H1 (cell line): ENCODE measurements at regions not wholly inside any gene's neighbourhood (a gene's known extent, or its start where the extent isn't known, plus 50 kb on each side); places are given as distances from the start of the nearest gene placed in this dataset.

Experiments used
- CTCF ChIA-PET: fragments of 300-600 bp; sonication (Branson Sonifier 250); formaldehyde crosslinking; loops from one replicate; lab custom pipeline; 2021; ENCODE audit not compliant: partially characterized antibody; lab: Charles Lee
- POLR2A ChIA-PET: fragments of 300-600 bp; sonication (Branson Sonifier 250); formaldehyde crosslinking; loops from one replicate; lab custom pipeline; 2021; ENCODE audit warnings: inconsistent platforms; ENCODE audit not compliant: partially characterized antibody; lab: Charles Lee
- DNase-seq, 2 experiments: peaks; one replicate each; pipeline versions ENCODE4 v3.0.0 to v3.0.0-alpha.2; 2010 to 2022; ENCODE audit warnings: low spot score in 2 of 2, low read depth in 1 of 2, mixed read lengths in 1 of 2
- FAIRE-seq: peaks from 2 replicates; lab custom pipeline; 2011; peaks lifted over from hg19 to GRCh38; lab: Jason Lieb, UNC
- H2AFZ ChIP-seq: 2 replicates; pipeline ENCODE4 v1.8.1; 2012; ENCODE audit warnings: low read length, inconsistent platforms
- H2AK5ac ChIP-seq: 2 replicates; pipeline ENCODE4 v1.6.1; 2013; ENCODE audit warnings: low read depth, low read length
- H2BK120ac ChIP-seq: replicated peaks from 2 replicates; pipeline ENCODE3; 2013; ENCODE audit warnings: low read depth, low read length, inconsistent platforms
- H2BK12ac ChIP-seq: 2 replicates; pipeline ENCODE4 v1.6.1; 2013; ENCODE audit warnings: low read depth, low read length
- H2BK15ac ChIP-seq: 2 replicates; pipeline ENCODE4 v1.6.1; 2013; ENCODE audit warnings: low read length
- H2BK20ac ChIP-seq: 2 replicates; pipeline ENCODE4 v1.6.1; 2013; ENCODE audit warnings: low read length
- H2BK5ac ChIP-seq: 2 replicates; pipeline ENCODE4 v1.6.1; 2013; ENCODE audit warnings: low read depth, low read length
- H3K14ac ChIP-seq: 2 replicates; pipeline ENCODE4 v1.6.1; 2013; ENCODE audit warnings: inconsistent platforms; ENCODE audit not compliant: insufficient read length
- H3K18ac ChIP-seq: 2 replicates; pipeline ENCODE4 v1.6.1; 2013; ENCODE audit warnings: low read length; ENCODE audit errors: extremely low read depth
- H3K23ac ChIP-seq: 2 replicates; pipeline ENCODE4 v1.6.1; 2013; ENCODE audit warnings: inconsistent platforms; ENCODE audit not compliant: insufficient read length
- H3K23me2 ChIP-seq: 2 replicates; pipeline ENCODE4 v1.6.1; 2013; ENCODE audit warnings: low read depth, low read length
- H3K27ac ChIP-seq: 2 replicates; pipeline ENCODE4 v1.6.1; 2011; ENCODE audit warnings: low read depth, low read length, inconsistent platforms
- H3K27me3 ChIP-seq, 4 experiments: replicated peaks in 1 of 4; 1 replicate in 1 of 4; 2 replicates in 3 of 4; pipeline versions ENCODE4 v1.6.1 to v1.8.1; 2011 to 2013; ENCODE audit warnings: low read length in 3 of 4, mild to moderate bottlenecking in 3 of 4, inconsistent platforms in 2 of 4, mixed read lengths in 2 of 4, moderate library complexity in 1 of 4; ENCODE audit not compliant: control insufficient read depth in 3 of 4, insufficient read depth in 3 of 4; ENCODE audit errors: extremely low read depth in 1 of 4
- H3K36me3 ChIP-seq, 4 experiments: 2 replicates each; pipeline versions ENCODE4 v1.6.1 to v1.8.1; 2011 to 2013; ENCODE audit warnings: mild to moderate bottlenecking in 4 of 4, low read length in 3 of 4, moderate library complexity in 2 of 4, control low read depth in 1 of 4, inconsistent platforms in 1 of 4; ENCODE audit not compliant: insufficient read depth in 4 of 4, control insufficient read depth in 2 of 4
- H3K4ac ChIP-seq: replicated peaks from 2 replicates; pipeline ENCODE3; 2013; ENCODE audit warnings: low read length, low read depth, mixed read lengths, inconsistent platforms; ENCODE audit not compliant: insufficient read length
- H3K4me1 ChIP-seq, 4 experiments: replicated peaks in 1 of 4; 1 replicate in 1 of 4; 2 replicates in 3 of 4; pipeline versions ENCODE4 v1.6.1 to v1.8.1; 2011 to 2013; ENCODE audit warnings: low read length in 3 of 4, inconsistent platforms in 2 of 4, mixed read lengths in 1 of 4; ENCODE audit not compliant: insufficient read depth in 4 of 4, control insufficient read depth in 3 of 4
- H3K4me2 ChIP-seq, 2 experiments: 2 replicates each; pipeline versions ENCODE4 v1.6.1 to v1.8.1; 2011 to 2013; ENCODE audit warnings: low read depth in 2 of 2, low read length in 2 of 2, control low read depth in 1 of 2, inconsistent platforms in 1 of 2, mild to moderate bottlenecking in 1 of 2; ENCODE audit not compliant: insufficient read depth in 1 of 2
- H3K4me3 ChIP-seq, 4 experiments: fragments of 200-600, 300-600 bp in 1 of 4; sonication (generic), shearing (Covaris generic), sonication (Bioruptor Twin) in 1 of 4; 2 replicates each; pipeline versions ENCODE4 v1.5.1 to v1.8.1; 2011 to 2016; ENCODE audit warnings: low read length in 4 of 4, low read depth in 3 of 4, control low read depth in 2 of 4, inconsistent platforms in 2 of 4, mild to moderate bottlenecking in 2 of 4, mixed read lengths in 1 of 4, moderate library complexity in 1 of 4; ENCODE audit not compliant: insufficient read depth in 2 of 4; ENCODE audit errors: extremely low read depth in 1 of 4
- H3K56ac ChIP-seq: replicated peaks from 2 replicates; pipeline ENCODE3; 2013; ENCODE audit warnings: low read depth, mild to moderate bottlenecking, mixed read lengths, low read length, inconsistent platforms; ENCODE audit not compliant: insufficient read length
- H3K79me1 ChIP-seq: 2 replicates; pipeline ENCODE4 v1.6.1; 2013; ENCODE audit warnings: low read depth, low read length, control low read depth
- H3K79me2 ChIP-seq, 2 experiments: 2 replicates each; pipeline versions ENCODE4 v1.6.1 to v1.8.1; 2012 to 2013; ENCODE audit warnings: low read length in 2 of 2, mild to moderate bottlenecking in 2 of 2, inconsistent platforms in 1 of 2; ENCODE audit not compliant: insufficient read depth in 2 of 2, control insufficient read depth in 1 of 2
- H3K9ac ChIP-seq, 4 experiments: replicated peaks in 1 of 4; 1 replicate in 1 of 4; 2 replicates in 3 of 4; pipeline versions ENCODE4 v1.6.1 to v1.8.1; 2011 to 2013; ENCODE audit warnings: low read depth in 3 of 4, low read length in 3 of 4, control low read depth in 2 of 4, mild to moderate bottlenecking in 2 of 4, moderate library complexity in 2 of 4, inconsistent platforms in 1 of 4; ENCODE audit errors: extremely low read depth in 1 of 4
- H3K9me3 ChIP-seq, 2 experiments: 2 replicates each; pipeline versions ENCODE4 v1.6.1 to v1.8.1; 2012 to 2013; ENCODE audit warnings: mild to moderate bottlenecking in 2 of 2, moderate library complexity in 2 of 2, control low read depth in 1 of 2, inconsistent platforms in 1 of 2, low read depth in 1 of 2, low read length in 1 of 2, mixed read lengths in 1 of 2; ENCODE audit not compliant: insufficient read depth in 2 of 2
- H4K20me1 ChIP-seq, 2 experiments: replicated peaks in 1 of 2; 2 replicates each; pipeline versions ENCODE3 to v1.8.1; 2011 to 2013; ENCODE audit warnings: inconsistent platforms in 2 of 2, low read length in 2 of 2, mild to moderate bottlenecking in 1 of 2; ENCODE audit not compliant: insufficient read depth in 2 of 2, control insufficient read depth in 1 of 2
- H4K5ac ChIP-seq: 2 replicates; pipeline ENCODE4 v1.6.1; 2013; ENCODE audit warnings: low read length, low read depth, mixed read lengths, inconsistent platforms; ENCODE audit not compliant: insufficient read length
- H4K8ac ChIP-seq: 2 replicates; pipeline ENCODE4 v1.8.0; 2013; ENCODE audit warnings: mild to moderate bottlenecking, moderate library complexity, low read length, inconsistent platforms; ENCODE audit not compliant: insufficient read depth; ENCODE audit errors: extremely low read depth
- H4K91ac ChIP-seq: replicated peaks from 2 replicates; pipeline ENCODE3; 2013; ENCODE audit warnings: low read length, mixed read lengths, inconsistent platforms; ENCODE audit not compliant: insufficient read length
- ASH2L ChIP-seq: fragments of 200-600, 300-600 bp; sonication (generic); IDR thresholded peaks from one replicate; pipeline ENCODE4 v1.7.1; 2017; ENCODE audit warnings: low read length
- CTCF ChIP-seq, 3 experiments: IDR thresholded peaks; 1 replicate in 2 of 3; 2 replicates in 1 of 3; pipeline versions ENCODE4 v1.5.1 to v1.6.1; 2011; ENCODE audit warnings: low read length in 3 of 3, mild to moderate bottlenecking in 3 of 3, inconsistent platforms in 2 of 3, low read depth in 1 of 3, moderate library complexity in 1 of 3; ENCODE audit not compliant: insufficient read depth in 1 of 3; ENCODE audit errors: control extremely low read depth in 1 of 3
- RAD21 ChIP-seq, 2 experiments: IDR thresholded peaks in 1 of 2; conservative IDR thresholded peaks in 1 of 2; 2 replicates each; pipeline ENCODE4 v1.6.1; 2011; ENCODE audit warnings: low read depth in 2 of 2, low read length in 2 of 2, improper control_type of control experiment in 1 of 2, inconsistent platforms in 1 of 2, mild to moderate bottlenecking in 1 of 2, moderate library complexity in 1 of 2
- WGBS, 2 experiments: shearing (Covaris generic) in 1 of 2; methylation state at CpG; one replicate each; pipeline versions ENCODE4 v1.1.6 to v1.1.7; 2013 to 2015; ENCODE audit warnings: low lambda C conversion rate in 2 of 2, mixed read lengths in 2 of 2, inconsistent platforms in 1 of 2, low coverage in 1 of 2, missing lambda C conversion rate in 1 of 2; ENCODE audit not compliant: insufficient replicate concordance in 2 of 2, insufficient coverage in 1 of 2, insufficient read length in 1 of 2; ENCODE audit errors: extremely low coverage in 1 of 2, missing lambda C conversion rate in 1 of 2; 5-methylcytosine and 5-hydroxymethylcytosine counted together

- 67% methylated on average over 2 of the region's 2 CpGs; no CpG with 5 or more reads in 1 of the 2 experiments for WGBS, 2 experiments
- H3K27me3 ChIP-seq, result no peaks in the 10 kb centered on the region
- H3K27ac ChIP-seq, result no peak overlapping the region
- no peak overlapping the region for H4K91ac ChIP-seq
- no peak overlapping the region for H2BK5ac ChIP-seq
- no peaks in the 10 kb centered on the region for H3K79me1 ChIP-seq
- no peak overlapping the region for H2BK120ac ChIP-seq
- CTCF ChIA-PET, result interaction anchor here (0.6 to 1.7 kb wide), 3 partner anchors 9 to 177 kb away, joined by 3 to 5 read pairs (median 4); no protein-coding TSS in a partner anchor
- peak; percentile 32 to 56 (median 39) for TF ChIP-seq CTCF (IDR thresholded peaks at IDR 0.05; ENCODE audit: control extremely low read depth in 1 of 3, insufficient read depth in 1 of 3, low read depth in 1 of 3, low read length in 3 of 3)
- peak; percentile 65 to 67 for TF ChIP-seq RAD21 (IDR thresholded peaks at IDR 0.05 in 1 of 2, conservative IDR thresholded peaks at IDR 0.05 in 1 of 2; ENCODE audit: low read depth in 2 of 2, low read length in 2 of 2)
- TF ChIP-seq ASH2L, result no peak
- no peak overlapping the region for H4K8ac ChIP-seq
- H3K23me2 ChIP-seq, result no peaks in the 10 kb centered on the region; the same call in 1 of the 2 replicates
- no peaks in the 10 kb centered on the region for H3K4me1 ChIP-seq
- no peak overlapping the region for H3K4me2 ChIP-seq
- H3K14ac ChIP-seq, result no peak overlapping the region
- no peaks in the 10 kb centered on the region for H3K36me3 ChIP-seq
- no peak overlapping the region for H2BK20ac ChIP-seq
- H2BK15ac ChIP-seq, result 0 out of 2 replicates have a peak overlapping the region, but pooled peaks have one; percentile 14
- no peak overlapping the region for H3K9ac ChIP-seq
- no peak overlapping the region for H3K4ac ChIP-seq
- H2AK5ac ChIP-seq, result no peak overlapping the region
- H3K9me3 ChIP-seq, result no peaks in the 10 kb centered on the region
- no peak overlapping the region for H2AFZ ChIP-seq
- H4K5ac ChIP-seq, result no peak overlapping the region
- DNase-seq (peak in 1 of 2 experiments; percentile 5), FAIRE-seq (no peak)
- POLR2A ChIA-PET, result no interaction called here
- no peak overlapping the region for H3K18ac ChIP-seq
- H3K56ac ChIP-seq, result no peak overlapping the region
- H4K20me1 ChIP-seq, result no peaks in the 10 kb centered on the region
- no peaks in the 10 kb centered on the region for H3K79me2 ChIP-seq
- H3K4me3 ChIP-seq, result no peak overlapping the region
- H2BK12ac ChIP-seq, result no peak overlapping the region
- no peak overlapping the region for H3K23ac ChIP-seq
Observed at GRCh38 chr3:84318273-84318809, 640.4 kb upstream of the CADM2 start.
